ENCODE measurements at regions not wholly inside any gene's neighbourhood (a gene's known extent, or its start where the extent isn't known, plus 50 kb on each side); places are given as distances from the start of the nearest gene placed in this dataset.

DNA sequence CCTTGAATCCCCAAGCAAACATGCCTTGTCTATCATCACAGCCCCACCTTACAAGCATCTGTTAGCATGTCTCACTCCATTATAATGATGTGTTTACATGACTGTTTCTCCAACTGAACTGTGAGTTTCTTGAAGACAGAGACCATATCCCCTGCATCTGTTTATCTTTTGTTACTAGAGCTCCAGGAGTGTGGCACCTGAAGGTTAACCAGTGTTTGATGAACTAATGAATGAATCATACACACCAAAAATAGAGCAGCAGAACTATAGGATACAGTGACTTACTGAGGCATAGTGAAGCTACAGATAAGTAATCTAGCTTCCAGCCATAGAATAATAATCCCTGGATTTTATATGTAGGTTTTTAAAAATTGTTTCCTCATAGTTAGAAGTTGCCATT lies 331.0 kb downstream of the PCDH7 start:
- H3K4me3 ChIP-seq (ENCODE audit: low read depth, low read length, poor library complexity, severe bottlenecking): no peak overlapping the region
- intact Hi-C loops (cut with micrococcal nuclease; ENCODE audit: unreplicated experiment): no loop called here
- H3K9me3 ChIP-seq (ENCODE audit: low read depth, low read length, poor library complexity, severe bottlenecking): no peaks in the 10 kb centered on the region
- TF ChIP-seq EZH2 (IDR thresholded peaks at IDR 0.05; ENCODE audit: borderline replicate concordance, low read depth, low read length, poor library complexity, severe bottlenecking): no peak
- no peak for DNase-seq (ENCODE audit: low spot score)
- ChIA-PET POLR2A (ENCODE audit: low non-redundant PET) (no interaction called here), CTCF (no interaction called here)
- no peaks in the 10 kb centered on the region for H3K36me3 ChIP-seq (ENCODE audit: insufficient read depth, low read length, poor library complexity, severe bottlenecking)
- H3K4me1 ChIP-seq (ENCODE audit: insufficient read depth, low read length, poor library complexity, severe bottlenecking): peaks cover 46% of the 10 kb centered on the region
- H3K27ac ChIP-seq (ENCODE audit: low read depth, low read length, poor library complexity, severe bottlenecking): no peak overlapping the region
- no TSS peak for BruUV-seq (replicated peaks)
- H3K27me3 ChIP-seq (replicated peaks; ENCODE audit: insufficient read depth, low read depth, low read length, poor library complexity): no peaks in the 10 kb centered on the region

DNA sequence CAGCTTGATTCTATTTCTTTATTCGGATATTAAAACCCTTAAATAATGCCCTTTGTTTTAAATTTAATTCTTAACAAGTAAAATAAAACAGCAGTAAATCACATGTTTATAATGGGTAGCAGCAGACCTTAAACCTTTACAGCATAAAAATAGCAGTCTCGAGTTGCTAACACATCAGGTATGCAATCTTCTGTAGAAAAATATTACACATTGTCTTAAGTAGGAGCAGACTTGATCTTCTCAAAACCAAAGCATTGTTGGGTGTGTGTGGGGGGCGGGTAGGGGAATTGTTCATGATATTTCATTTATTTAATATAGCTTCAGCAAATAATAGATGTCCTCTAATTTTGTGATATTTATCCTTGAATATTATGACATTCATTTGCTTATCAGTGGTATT lies 331.4 kb downstream of the PCDH7 start:
- no peak for DNase-seq (ENCODE audit: low spot score)
- intact Hi-C loops (cut with micrococcal nuclease; ENCODE audit: unreplicated experiment): no loop called here
- Histone ChIP-seq H3K36me3 (ENCODE audit: insufficient read depth, low read length, poor library complexity, severe bottlenecking) (no peaks in the 10 kb centered on the region), H3K4me3 (ENCODE audit: low read depth, low read length, poor library complexity, severe bottlenecking) (no peak overlapping the region), H3K27ac (ENCODE audit: low read depth, low read length, poor library complexity, severe bottlenecking) (no peak overlapping the region), H3K4me1 (ENCODE audit: insufficient read depth, low read length, poor library complexity, severe bottlenecking) (peaks cover 42% of the 10 kb centered on the region), H3K27me3 (replicated peaks; ENCODE audit: insufficient read depth, low read depth, low read length, poor library complexity) (no peaks in the 10 kb centered on the region), H3K9me3 (ENCODE audit: low read depth, low read length, poor library complexity, severe bottlenecking) (no peaks in the 10 kb centered on the region)
- TF ChIP-seq, protein P1, sequence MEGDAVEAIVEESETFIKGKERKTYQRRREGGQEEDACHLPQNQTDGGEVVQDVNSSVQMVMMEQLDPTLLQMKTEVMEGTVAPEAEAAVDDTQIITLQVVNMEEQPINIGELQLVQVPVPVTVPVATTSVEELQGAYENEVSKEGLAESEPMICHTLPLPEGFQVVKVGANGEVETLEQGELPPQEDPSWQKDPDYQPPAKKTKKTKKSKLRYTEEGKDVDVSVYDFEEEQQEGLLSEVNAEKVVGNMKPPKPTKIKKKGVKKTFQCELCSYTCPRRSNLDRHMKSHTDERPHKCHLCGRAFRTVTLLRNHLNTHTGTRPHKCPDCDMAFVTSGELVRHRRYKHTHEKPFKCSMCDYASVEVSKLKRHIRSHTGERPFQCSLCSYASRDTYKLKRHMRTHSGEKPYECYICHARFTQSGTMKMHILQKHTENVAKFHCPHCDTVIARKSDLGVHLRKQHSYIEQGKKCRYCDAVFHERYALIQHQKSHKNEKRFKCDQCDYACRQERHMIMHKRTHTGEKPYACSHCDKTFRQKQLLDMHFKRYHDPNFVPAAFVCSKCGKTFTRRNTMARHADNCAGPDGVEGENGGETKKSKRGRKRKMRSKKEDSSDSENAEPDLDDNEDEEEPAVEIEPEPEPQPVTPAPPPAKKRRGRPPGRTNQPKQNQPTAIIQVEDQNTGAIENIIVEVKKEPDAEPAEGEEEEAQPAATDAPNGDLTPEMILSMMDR (conservative IDR thresholded peaks at IDR 0.05; ENCODE audit: low read depth, low read length): no peak
- no peak for TF ChIP-seq EZH2 (IDR thresholded peaks at IDR 0.05; ENCODE audit: borderline replicate concordance, low read depth, low read length, poor library complexity, severe bottlenecking)
- ChIA-PET CTCF (no interaction called here), POLR2A (ENCODE audit: low non-redundant PET) (no interaction called here)
- BruUV-seq (replicated peaks): no TSS peak

DNA sequence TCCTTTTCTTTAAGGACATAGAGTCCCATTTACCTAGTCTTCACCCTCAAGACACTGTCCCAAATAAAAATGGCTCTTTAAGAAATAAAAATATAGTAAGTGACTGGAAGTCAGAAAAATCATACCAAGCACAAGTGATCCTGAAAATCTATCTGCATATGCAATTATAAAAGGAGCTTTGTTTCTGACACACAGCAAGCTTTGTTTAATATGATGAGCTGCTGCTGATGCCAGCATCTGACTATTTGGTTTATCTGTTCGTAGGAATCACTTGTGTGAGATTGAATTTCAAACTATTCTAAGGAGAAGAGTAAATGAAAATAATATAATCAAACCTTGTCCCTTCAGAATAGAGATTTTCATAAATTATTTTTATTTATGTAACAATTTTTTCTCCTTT lies 332.4 kb downstream of the PCDH7 start:
- ChIA-PET CTCF (no interaction called here), POLR2A (ENCODE audit: low non-redundant PET) (no interaction called here)
- TF ChIP-seq EZH2 (IDR thresholded peaks at IDR 0.05; ENCODE audit: borderline replicate concordance, low read depth, low read length, poor library complexity, severe bottlenecking): no peak
- TF ChIP-seq, protein P1 (conservative IDR thresholded peaks at IDR 0.05; ENCODE audit: low read depth, low read length): no peak
- Histone ChIP-seq H3K9me3 (ENCODE audit: low read depth, low read length, poor library complexity, severe bottlenecking) (no peaks in the 10 kb centered on the region), H3K27ac (ENCODE audit: low read depth, low read length, poor library complexity, severe bottlenecking) (no peak overlapping the region), H3K4me1 (ENCODE audit: insufficient read depth, low read length, poor library complexity, severe bottlenecking) (peaks cover 33% of the 10 kb centered on the region), H3K27me3 (replicated peaks; ENCODE audit: insufficient read depth, low read depth, low read length, poor library complexity) (no peaks in the 10 kb centered on the region), H3K4me3 (ENCODE audit: low read depth, low read length, poor library complexity, severe bottlenecking) (no peak overlapping the region), H3K36me3 (ENCODE audit: insufficient read depth, low read length, poor library complexity, severe bottlenecking) (no peaks in the 10 kb centered on the region)
- no peak for DNase-seq (ENCODE audit: low spot score)
- no TSS peak for BruUV-seq (replicated peaks)
- intact Hi-C loops (cut with micrococcal nuclease; ENCODE audit: unreplicated experiment): no loop called here

DNA sequence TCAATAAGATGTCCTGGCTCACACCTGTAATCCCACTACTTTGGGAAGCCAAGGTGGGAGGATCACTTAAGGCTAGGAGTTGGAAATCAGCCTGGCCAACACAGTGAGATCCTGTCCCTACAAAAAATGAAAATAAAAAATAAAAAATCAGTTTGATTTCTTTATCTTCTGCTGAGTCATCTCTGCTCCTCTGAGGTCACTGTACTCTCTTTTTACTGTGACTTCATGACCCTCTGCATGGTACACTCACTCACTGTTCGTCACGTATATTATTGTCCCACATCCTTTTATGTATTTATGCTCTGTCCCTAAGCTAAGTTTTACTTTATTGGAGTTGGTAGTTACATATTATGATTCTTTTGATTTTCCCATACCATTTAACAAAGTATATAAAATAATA lies 333.3 kb downstream of the PCDH7 start:
- intact Hi-C loops (cut with micrococcal nuclease; ENCODE audit: unreplicated experiment): no loop called here
- Histone ChIP-seq H3K27ac (ENCODE audit: low read depth, low read length, poor library complexity, severe bottlenecking) (no peak overlapping the region), H3K36me3 (ENCODE audit: insufficient read depth, low read length, poor library complexity, severe bottlenecking) (no peaks in the 10 kb centered on the region), H3K27me3 (replicated peaks; ENCODE audit: insufficient read depth, low read depth, low read length, poor library complexity) (no peaks in the 10 kb centered on the region), H3K4me1 (ENCODE audit: insufficient read depth, low read length, poor library complexity, severe bottlenecking) (peaks cover 23% of the 10 kb centered on the region), H3K4me3 (ENCODE audit: low read depth, low read length, poor library complexity, severe bottlenecking) (no peak overlapping the region), H3K9me3 (ENCODE audit: low read depth, low read length, poor library complexity, severe bottlenecking) (no peaks in the 10 kb centered on the region)
- TF ChIP-seq, protein P1 (conservative IDR thresholded peaks at IDR 0.05; ENCODE audit: low read depth, low read length): no peak
- TF ChIP-seq EZH2 (IDR thresholded peaks at IDR 0.05; ENCODE audit: borderline replicate concordance, low read depth, low read length, poor library complexity, severe bottlenecking): no peak
- ChIA-PET POLR2A (ENCODE audit: low non-redundant PET) (no interaction called here), CTCF (no interaction called here)
- DNase-seq (ENCODE audit: low spot score): no peak
- BruUV-seq (replicated peaks): no TSS peak
